PC-9 (cell line): ENCODE measurements at regions not wholly inside any gene's neighbourhood (a gene's known extent, or its start where the extent isn't known, plus 50 kb on each side); places are given as distances from the start of the nearest gene placed in this dataset.

Experiments used
- CTCF ChIP-seq: fragments of 200-600 bp; sonication (generic); conservative IDR thresholded peaks from 2 replicates; pipeline ENCODE4 v1.6.1; 2017; ENCODE audit warnings: mixed run types, antibody characterized with exemption, mild to moderate bottlenecking, moderate library complexity
- EZH2 ChIP-seq: fragments of 200-600 bp; sonication (generic); IDR thresholded peaks from 2 replicates; pipeline ENCODE4 v1.8.0; 2017; ENCODE audit warnings: antibody characterized with exemption, low read depth

GRCh38 chr5:174340226-174340625 is 294.7 kb downstream of the NSG2 start:
- TF ChIP-seq CTCF (no peak), EZH2 (no peak)
